ENCODE measurements at regions not wholly inside any gene's neighbourhood (a gene's known extent, or its start where the extent isn't known, plus 50 kb on each side); places are given as distances from the start of the nearest gene placed in this dataset.
A peak's percentile ranks its signal among the peaks of the same experiment; 100 is the strongest.

DNA sequence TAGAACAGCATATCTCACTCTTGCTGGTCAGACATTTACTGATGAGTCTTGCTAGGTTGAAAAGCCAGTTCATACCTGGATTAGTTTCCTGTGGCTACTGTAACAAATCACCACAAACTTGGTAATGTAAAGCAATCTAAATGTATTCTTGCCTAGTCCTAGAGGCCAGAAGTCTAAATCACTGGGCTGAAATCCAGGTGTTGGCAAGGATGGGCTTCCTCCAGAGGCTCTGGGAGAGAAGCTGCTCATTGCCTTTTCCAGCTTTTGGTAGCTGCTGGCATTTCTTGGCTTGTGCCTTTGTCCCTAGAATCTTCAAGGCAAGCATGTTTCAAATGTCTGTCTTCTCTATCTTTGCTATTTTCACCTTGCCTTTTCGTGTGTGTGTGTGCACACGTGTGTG is 62.3 kb upstream of the MAP4K3 start:
- H3K9me3 ChIP-seq (ENCODE audit: control insufficient read depth, insufficient read depth, low read length), result no peaks in the 10 kb centered on the region
- WGBS (ENCODE audit: insufficient coverage), result no CpG with 5 or more reads among the region's 2 CpGs
- H3K4me3 ChIP-seq (ENCODE audit: low read depth, low read length), result no peak overlapping the region
- H3K27ac ChIP-seq (ENCODE audit: low read depth, low read length), result no peak overlapping the region
- no peaks in the 10 kb centered on the region for H3K36me3 ChIP-seq (ENCODE audit: control insufficient read depth, insufficient read depth, low read length)
- no peak for DNase-seq (ENCODE audit: low read depth in 4 of 6, low spot score in 6 of 6)
- H3K4me1 ChIP-seq (ENCODE audit: control insufficient read depth, insufficient read depth, low read length), result peaks cover 6% of the 10 kb centered on the region
- H3K27me3 ChIP-seq (ENCODE audit: control insufficient read depth, insufficient read depth, low read length), result no peaks in the 10 kb centered on the region

DNA sequence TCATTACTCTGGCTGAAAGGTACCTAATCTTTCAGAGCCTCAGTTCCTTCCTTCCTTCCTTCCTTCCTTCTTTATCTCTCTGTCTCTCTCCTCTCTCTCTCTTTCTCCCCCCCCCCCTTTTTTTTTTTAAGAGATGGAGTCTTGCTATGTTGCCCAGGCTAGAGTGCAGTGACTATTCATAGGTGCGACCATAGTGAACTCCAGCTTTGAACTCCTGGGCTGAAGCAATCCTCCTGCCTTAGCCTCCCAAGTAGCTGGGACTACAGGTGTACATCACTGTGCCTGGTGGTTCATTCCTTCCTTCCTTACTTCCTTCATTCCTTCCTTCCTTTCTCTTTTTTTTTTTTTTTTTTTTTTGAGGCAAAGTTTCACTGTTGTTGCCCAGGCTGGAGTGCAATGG is 64.3 kb upstream of the MAP4K3 start:
- Histone ChIP-seq H3K27me3 (ENCODE audit: control insufficient read depth, insufficient read depth, low read length) (no peaks in the 10 kb centered on the region), H3K9me3 (ENCODE audit: control insufficient read depth, insufficient read depth, low read length) (no peaks in the 10 kb centered on the region), H3K4me3 (ENCODE audit: low read depth, low read length) (no peak overlapping the region), H3K36me3 (ENCODE audit: control insufficient read depth, insufficient read depth, low read length) (no peaks in the 10 kb centered on the region), H3K4me1 (ENCODE audit: control insufficient read depth, insufficient read depth, low read length) (no peaks in the 10 kb centered on the region), H3K27ac (ENCODE audit: low read depth, low read length) (no peak overlapping the region)
- no CpG with 5 or more reads among the region's 1 CpG for WGBS (ENCODE audit: insufficient coverage)
- DNase-seq (ENCODE audit: low read depth in 4 of 6, low spot score in 6 of 6), result no peak

- no peak for DNase-seq (ENCODE audit: low read depth in 4 of 6, low spot score in 6 of 6)
- Histone ChIP-seq H3K9me3 (ENCODE audit: control insufficient read depth, insufficient read depth, low read length) (no peaks in the 10 kb centered on the region), H3K4me3 (ENCODE audit: low read depth, low read length) (no peak overlapping the region), H3K4me1 (ENCODE audit: control insufficient read depth, insufficient read depth, low read length) (no peaks in the 10 kb centered on the region), H3K36me3 (ENCODE audit: control insufficient read depth, insufficient read depth, low read length) (no peaks in the 10 kb centered on the region), H3K27ac (ENCODE audit: low read depth, low read length) (no peak overlapping the region), H3K27me3 (ENCODE audit: control insufficient read depth, insufficient read depth, low read length) (no peaks in the 10 kb centered on the region)
- WGBS (ENCODE audit: insufficient coverage), result no CpG with 5 or more reads among the region's 2 CpGs
These were observed 66.2 kb upstream of the MAP4K3 start for GRCh38 chr2:39503277-39503676.

GRCh38 chr2:39504790-39505335 is 67.8 kb upstream of the MAP4K3 start:
- H3K36me3 ChIP-seq (ENCODE audit: control insufficient read depth, insufficient read depth, low read length), result no peaks in the 10 kb centered on the region
- no peak overlapping the region for H3K4me3 ChIP-seq (ENCODE audit: low read depth, low read length)
- no peak overlapping the region for H3K27ac ChIP-seq (ENCODE audit: low read depth, low read length)
- H3K4me1 ChIP-seq (ENCODE audit: control insufficient read depth, insufficient read depth, low read length), result no peaks in the 10 kb centered on the region
- H3K27me3 ChIP-seq (ENCODE audit: control insufficient read depth, insufficient read depth, low read length), result no peaks in the 10 kb centered on the region
- DNase-seq (ENCODE audit: low read depth in 4 of 6, low spot score in 6 of 6), result no peak
- no CpG with 5 or more reads among the region's 5 CpGs for WGBS (ENCODE audit: insufficient coverage)
- no peaks in the 10 kb centered on the region for H3K9me3 ChIP-seq (ENCODE audit: control insufficient read depth, insufficient read depth, low read length)

DNA sequence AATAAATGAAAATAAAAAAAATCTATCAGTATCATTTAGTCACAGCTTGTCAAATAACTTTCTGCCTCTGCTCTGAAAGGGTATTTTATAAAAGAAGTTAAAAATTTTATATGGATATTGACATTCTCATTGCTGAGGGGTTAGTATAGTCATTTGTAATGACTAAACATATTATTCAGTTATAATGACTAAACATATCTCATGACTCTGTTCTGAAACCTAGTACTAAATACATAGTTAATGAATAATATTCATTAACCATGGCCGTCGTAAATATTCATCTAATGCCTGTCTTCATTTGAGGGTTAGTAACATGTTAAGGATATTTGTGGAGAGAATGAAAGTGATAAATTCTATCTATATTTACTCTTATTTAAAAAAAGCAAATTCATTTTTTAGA is 69.1 kb upstream of the MAP4K3 start:
- no CpG with 5 or more reads among the region's 2 CpGs for WGBS (ENCODE audit: insufficient coverage)
- DNase-seq (ENCODE audit: low read depth in 4 of 6, low spot score in 6 of 6), result no peak
- H3K4me3 ChIP-seq (ENCODE audit: low read depth, low read length), result no peak overlapping the region
- no peaks in the 10 kb centered on the region for H3K36me3 ChIP-seq (ENCODE audit: control insufficient read depth, insufficient read depth, low read length)
- peaks cover 2% of the 10 kb centered on the region for H3K4me1 ChIP-seq (ENCODE audit: control insufficient read depth, insufficient read depth, low read length)
- no peak overlapping the region for H3K27ac ChIP-seq (ENCODE audit: low read depth, low read length)
- no peaks in the 10 kb centered on the region for H3K9me3 ChIP-seq (ENCODE audit: control insufficient read depth, insufficient read depth, low read length)
- no peaks in the 10 kb centered on the region for H3K27me3 ChIP-seq (ENCODE audit: control insufficient read depth, insufficient read depth, low read length)

DNA sequence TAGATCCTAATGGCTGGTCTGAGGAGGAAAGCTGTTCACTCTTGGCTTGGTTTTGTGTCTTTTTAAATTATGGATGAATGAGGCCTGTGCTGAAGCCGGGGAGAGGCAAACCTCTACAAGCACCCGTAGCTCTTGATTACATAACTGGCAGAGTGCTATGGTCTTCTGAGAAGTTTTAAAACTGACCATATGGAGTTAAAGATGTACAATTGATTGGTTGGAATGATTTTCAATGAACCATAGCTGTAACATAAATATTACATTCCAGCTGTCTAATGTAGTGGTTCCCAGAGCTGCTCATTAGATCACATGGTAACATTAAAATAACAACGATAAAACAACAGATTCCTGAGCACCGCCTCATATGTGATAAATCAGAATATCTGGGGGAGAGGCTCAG is 71.1 kb upstream of the MAP4K3 start:
- peak in 1 of 6 donors; percentile 46 for DNase-seq (ENCODE audit: low read depth in 4 of 6, low spot score in 6 of 6)
- H3K36me3 ChIP-seq (ENCODE audit: control insufficient read depth, insufficient read depth, low read length), result no peaks in the 10 kb centered on the region
- H3K9me3 ChIP-seq (ENCODE audit: control insufficient read depth, insufficient read depth, low read length), result no peaks in the 10 kb centered on the region
- 60% methylated on average over 1 of the region's 4 CpGs for WGBS (ENCODE audit: insufficient coverage)
- H3K4me3 ChIP-seq (ENCODE audit: low read depth, low read length), result no peak overlapping the region
- H3K4me1 ChIP-seq (ENCODE audit: control insufficient read depth, insufficient read depth, low read length), result peaks cover 10% of the 10 kb centered on the region
- no peak overlapping the region for H3K27ac ChIP-seq (ENCODE audit: low read depth, low read length)
- no peaks in the 10 kb centered on the region for H3K27me3 ChIP-seq (ENCODE audit: control insufficient read depth, insufficient read depth, low read length)

GRCh38 chr2:39510140-39510539 is 73.1 kb upstream of the MAP4K3 start:
- Histone ChIP-seq H3K36me3 (ENCODE audit: control insufficient read depth, insufficient read depth, low read length) (no peaks in the 10 kb centered on the region), H3K27ac (ENCODE audit: low read depth, low read length) (no peak overlapping the region), H3K27me3 (ENCODE audit: control insufficient read depth, insufficient read depth, low read length) (no peaks in the 10 kb centered on the region), H3K4me1 (ENCODE audit: control insufficient read depth, insufficient read depth, low read length) (peaks cover 10% of the 10 kb centered on the region), H3K9me3 (ENCODE audit: control insufficient read depth, insufficient read depth, low read length) (no peaks in the 10 kb centered on the region), H3K4me3 (ENCODE audit: low read depth, low read length) (no peak overlapping the region)
- 94% methylated on average over 3 of the region's 5 CpGs for WGBS (ENCODE audit: insufficient coverage)
- DNase-seq (ENCODE audit: low read depth in 4 of 6, low spot score in 6 of 6), result no peak

DNA sequence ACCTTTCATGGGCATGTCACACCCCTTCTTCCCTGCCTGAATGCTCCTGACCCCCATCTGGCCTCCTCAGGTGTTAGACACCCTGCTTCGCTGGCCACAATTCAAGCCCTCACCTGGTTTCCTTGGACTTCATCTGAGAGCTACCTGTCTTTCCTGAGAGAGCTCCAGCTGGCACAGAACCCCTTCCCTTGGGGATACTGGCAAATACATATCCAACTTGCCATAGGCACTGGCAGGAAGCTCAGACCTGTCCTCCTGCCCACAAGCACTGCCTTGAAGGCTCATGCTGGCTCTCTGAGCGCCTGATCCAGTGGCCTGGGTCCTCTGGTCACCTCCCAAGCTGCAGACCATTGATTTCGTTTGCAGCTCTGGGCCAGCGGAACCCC is 74.1 kb upstream of the MAP4K3 start:
- H3K9me3 ChIP-seq (ENCODE audit: control insufficient read depth, insufficient read depth, low read length), result no peaks in the 10 kb centered on the region
- 69% methylated on average over 4 of the region's 4 CpGs for WGBS (ENCODE audit: insufficient coverage)
- no peak overlapping the region for H3K4me3 ChIP-seq (ENCODE audit: low read depth, low read length)
- H3K27me3 ChIP-seq (ENCODE audit: control insufficient read depth, insufficient read depth, low read length), result no peaks in the 10 kb centered on the region
- H3K36me3 ChIP-seq (ENCODE audit: control insufficient read depth, insufficient read depth, low read length), result no peaks in the 10 kb centered on the region
- H3K27ac ChIP-seq (ENCODE audit: low read depth, low read length), result no peak overlapping the region
- DNase-seq (ENCODE audit: low read depth in 4 of 6, low spot score in 6 of 6), result no peak
- H3K4me1 ChIP-seq (ENCODE audit: control insufficient read depth, insufficient read depth, low read length), result peaks cover 15% of the 10 kb centered on the region

GRCh38 chr2:39511605-39512433 is 74.7 kb upstream of the MAP4K3 start:
- Histone ChIP-seq H3K4me3 (ENCODE audit: low read depth, low read length) (no peak overlapping the region), H3K9me3 (ENCODE audit: control insufficient read depth, insufficient read depth, low read length) (no peaks in the 10 kb centered on the region), H3K27ac (ENCODE audit: low read depth, low read length) (peak overlapping the region; percentile 8), H3K4me1 (ENCODE audit: control insufficient read depth, insufficient read depth, low read length) (peaks cover 21% of the 10 kb centered on the region), H3K27me3 (ENCODE audit: control insufficient read depth, insufficient read depth, low read length) (no peaks in the 10 kb centered on the region), H3K36me3 (ENCODE audit: control insufficient read depth, insufficient read depth, low read length) (no peaks in the 10 kb centered on the region)
- peak in 1 of 6 donors; percentile 46 for DNase-seq (ENCODE audit: low read depth in 4 of 6, low spot score in 6 of 6)
- 23% methylated on average over 2 of the region's 3 CpGs for WGBS (ENCODE audit: insufficient coverage)

DNA sequence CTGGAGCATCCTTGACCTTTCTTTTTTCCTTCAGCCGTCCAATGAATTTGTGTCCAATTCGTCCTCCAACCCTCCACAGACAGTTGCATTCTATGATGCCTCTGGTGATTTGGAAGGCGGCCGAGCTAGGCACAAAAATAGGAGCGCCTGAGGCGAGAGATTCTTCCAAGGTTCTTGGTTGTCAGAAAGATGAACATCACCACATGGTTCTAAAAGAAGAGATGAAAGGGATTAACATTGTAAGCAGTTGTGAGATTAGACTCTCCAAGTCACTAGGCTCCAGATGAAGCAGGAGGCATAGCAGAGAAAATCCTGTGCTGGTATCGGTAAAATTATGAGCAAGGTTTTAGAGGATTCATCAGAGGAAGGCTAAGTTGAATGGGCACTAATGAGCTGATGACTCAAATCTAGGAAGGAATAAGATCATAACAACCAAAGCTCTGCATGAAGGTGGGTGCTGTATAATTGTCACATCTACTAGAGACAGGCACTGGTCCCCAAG is 75.4 kb upstream of the MAP4K3 start:
- 72% methylated on average over 5 of the region's 7 CpGs for WGBS (ENCODE audit: insufficient coverage)
- DNase-seq (ENCODE audit: low read depth in 4 of 6, low spot score in 6 of 6), result peak in 1 of 6 donors; percentile 25
- H3K9me3 ChIP-seq (ENCODE audit: control insufficient read depth, insufficient read depth, low read length), result no peaks in the 10 kb centered on the region
- H3K27me3 ChIP-seq (ENCODE audit: control insufficient read depth, insufficient read depth, low read length), result no peaks in the 10 kb centered on the region
- peaks cover 21% of the 10 kb centered on the region for H3K4me1 ChIP-seq (ENCODE audit: control insufficient read depth, insufficient read depth, low read length)
- no peak overlapping the region for H3K4me3 ChIP-seq (ENCODE audit: low read depth, low read length)
- no peaks in the 10 kb centered on the region for H3K36me3 ChIP-seq (ENCODE audit: control insufficient read depth, insufficient read depth, low read length)
- no peak overlapping the region for H3K27ac ChIP-seq (ENCODE audit: low read depth, low read length)

All from spinal cord (tissue), 9 donors.